WTC11 (cell line): ENCODE measurements at regions not wholly inside any gene's neighbourhood (a gene's known extent, or its start where the extent isn't known, plus 50 kb on each side); places are given as distances from the start of the nearest gene placed in this dataset.

Experiments
- ATAC-seq: fragments of 200-7000 bp; cut with Tn5 transposase; 2 replicates; pipeline ENCODE4 v1.10.0; 2021; ENCODE audit warnings: mild to moderate bottlenecking, moderate library complexity
- CTCF ChIA-PET: fragments of 300-600 bp; sonication (Branson Sonifier 250); formaldehyde crosslinking; loops from one replicate; lab custom pipeline; 2021; ENCODE audit warnings: antibody characterized with exemption; lab: Charles Lee
- POLR2A ChIA-PET: fragments of 350-600 bp; sonication (Branson Sonifier 250); formaldehyde crosslinking; loops from one replicate; lab custom pipeline; 2021; ENCODE audit warnings: antibody characterized with exemption; lab: Charles Lee
- DNase-seq: peaks from one replicate; pipeline ENCODE4 v3.0.0; 2021; ENCODE audit warnings: low spot score
- H3K27ac Mint-ChIP-seq: 2 replicates; pipeline ENCODE4 v1.8.0; 2021; ENCODE audit warnings: mixed read lengths
- H3K27me3 Mint-ChIP-seq: 2 replicates; pipeline ENCODE4 v1.8.0; 2021; ENCODE audit warnings: low read depth, mild to moderate bottlenecking, moderate library complexity, mixed read lengths
- H3K36me3 Mint-ChIP-seq: 2 replicates; pipeline ENCODE4 v1.8.0; 2021; ENCODE audit warnings: mixed read lengths
- H3K4me1 Mint-ChIP-seq: 2 replicates; pipeline ENCODE4 v1.8.0; 2022; ENCODE audit warnings: mixed read lengths
- H3K4me3 Mint-ChIP-seq: 2 replicates; pipeline ENCODE4 v1.8.0; 2021; ENCODE audit warnings: mild to moderate bottlenecking, moderate library complexity, mixed read lengths
- H3K9me3 Mint-ChIP-seq: 2 replicates; pipeline ENCODE4 v1.8.0; 2021; ENCODE audit warnings: mixed read lengths
- ETV6 ChIP-seq: sonication (generic); formaldehyde crosslinking; IDR thresholded peaks from 2 replicates; pipeline ENCODE4 v1.8.1; 2022; ENCODE audit warnings: mild to moderate bottlenecking, missing genetic modification reagents
- HMGXB4 ChIP-seq: sonication (generic); formaldehyde crosslinking; IDR thresholded peaks from 2 replicates; pipeline ENCODE4 v1.8.1; 2023; ENCODE audit warnings: mild to moderate bottlenecking, moderate library complexity, missing genetic modification reagents
- MAX ChIP-seq: sonication (generic); formaldehyde crosslinking; IDR thresholded peaks from 2 replicates; pipeline ENCODE4 v1.8.0; 2022; ENCODE audit warnings: mild to moderate bottlenecking, missing genetic modification reagents
- MXD4 ChIP-seq: fragments of 250-450 bp; sonication (Bioruptor Pico); IDR thresholded peaks from 2 replicates; pipeline ENCODE4 v1.8.0; 2021; ENCODE audit warnings: mild to moderate bottlenecking, moderate library complexity, borderline replicate concordance
- NFYB ChIP-seq: sonication (generic); formaldehyde crosslinking; conservative IDR thresholded peaks from 2 replicates; pipeline ENCODE4 v1.8.0; 2022; ENCODE audit warnings: low read depth, missing genetic modification reagents
- NR1H2 ChIP-seq: sonication (generic); formaldehyde crosslinking; IDR thresholded peaks from 2 replicates; pipeline ENCODE4 v1.9.0; 2021; ENCODE audit warnings: mild to moderate bottlenecking, moderate library complexity, missing genetic modification reagents
- NR2C2 ChIP-seq: sonication (generic); formaldehyde crosslinking; IDR thresholded peaks from 2 replicates; pipeline ENCODE4 v1.8.0; 2022; ENCODE audit warnings: mild to moderate bottlenecking, missing genetic modification reagents
- SMAD4 ChIP-seq: sonication (generic); formaldehyde crosslinking; IDR thresholded peaks from 2 replicates; pipeline ENCODE4 v1.8.0; 2022; ENCODE audit warnings: mild to moderate bottlenecking, missing genetic modification reagents
- STAT6 ChIP-seq: sonication (generic); formaldehyde crosslinking; conservative IDR thresholded peaks from 2 replicates; pipeline ENCODE4 v1.8.1; 2023; ENCODE audit warnings: mild to moderate bottlenecking, low read depth, missing genetic modification reagents, moderate library complexity
- TEAD4 ChIP-seq: sonication (generic); formaldehyde crosslinking; IDR thresholded peaks from 2 replicates; pipeline ENCODE4 v1.8.0; 2022; ENCODE audit warnings: mild to moderate bottlenecking, missing genetic modification reagents
- TP53 ChIP-seq: sonication (generic); formaldehyde crosslinking; IDR thresholded peaks from 2 replicates; pipeline ENCODE4 v1.8.1; 2023; ENCODE audit warnings: mild to moderate bottlenecking, missing genetic modification reagents
- USF1 ChIP-seq: sonication (generic); formaldehyde crosslinking; IDR thresholded peaks from 2 replicates; pipeline ENCODE4 v1.8.0; 2022; ENCODE audit warnings: mild to moderate bottlenecking, missing genetic modification reagents
- ZNF219 ChIP-seq: sonication (generic); formaldehyde crosslinking; IDR thresholded peaks from 2 replicates; pipeline ENCODE4 v1.8.0; 2023; ENCODE audit warnings: missing genetic modification reagents, mild to moderate bottlenecking, borderline replicate concordance
- ZNF232 ChIP-seq: sonication (generic); formaldehyde crosslinking; IDR thresholded peaks from 2 replicates; pipeline ENCODE4 v1.8.0; 2022; ENCODE audit warnings: mild to moderate bottlenecking, missing genetic modification reagents
- ZNF396 ChIP-seq: fragments of 250-450 bp; sonication (Bioruptor Pico); IDR thresholded peaks from 2 replicates; pipeline ENCODE4 v1.8.0; 2021; ENCODE audit warnings: mild to moderate bottlenecking, moderate library complexity, borderline replicate concordance
- ZNF416 ChIP-seq: fragments of 250-450 bp; sonication (Bioruptor Pico); IDR thresholded peaks from 2 replicates; pipeline ENCODE4 v1.9.0; 2021; ENCODE audit warnings: mild to moderate bottlenecking, inconsistent platforms
- ZNF425 ChIP-seq: fragments of 250-450 bp; sonication (Bioruptor Pico); conservative IDR thresholded peaks from 2 replicates; pipeline ENCODE4 v1.9.0; 2021; ENCODE audit warnings: mild to moderate bottlenecking

- Mint-ChIP-seq H3K9me3 (peaks cover 28% of the 10 kb centered on the region), H3K4me3 (no peak overlapping the region), H3K27ac (no peak overlapping the region), H3K27me3 (no peaks in the 10 kb centered on the region), H3K4me1 (no peaks in the 10 kb centered on the region)
- ATAC-seq = no peak
- ChIA-PET POLR2A (no interaction called here), CTCF (no interaction called here)
- TF ChIP-seq ZNF425 (CRISPR knock-in tag) (no peak), ZNF396 (no peak), ZNF219 (CRISPR knock-in tag) (no peak), ZNF232 (CRISPR knock-in tag) (no peak), SMAD4 (CRISPR knock-in tag) (no peak), TEAD4 (no peak), HMGXB4 (CRISPR knock-in tag) (no peak), NR2C2 (CRISPR knock-in tag) (no peak), ETV6 (CRISPR knock-in tag) (no peak), MXD4 (no peak), USF1 (CRISPR knock-in tag) (no peak), NR1H2 (no peak), MAX (no peak), STAT6 (CRISPR knock-in tag) (no peak), ZNF416 (no peak)
- TF ChIP-seq, all 79 proteins: peak for 0
- no peak for DNase-seq
- H3K36me3 Mint-ChIP-seq = peaks cover under 1% of the 10 kb centered on the region; the same call in 1 of the 2 replicates
Measured at GRCh38 chr4:106679063-106679462, 310.5 kb upstream of the GIMD1 start.

- no peak overlapping the region for H3K27ac Mint-ChIP-seq
- DNase-seq = no peak
- POLR2A ChIA-PET = no interaction called here
- no peaks in the 10 kb centered on the region for H3K27me3 Mint-ChIP-seq
- H3K4me1 Mint-ChIP-seq = no peaks in the 10 kb centered on the region
- no peak for TF ChIP-seq NFYB (CRISPR knock-in tag)
- TF ChIP-seq ETV6 (CRISPR knock-in tag) = no peak
- no peak for TF ChIP-seq TP53
- no peak for ATAC-seq
- CTCF ChIA-PET = no interaction called here
- H3K9me3 Mint-ChIP-seq = peaks cover 40% of the 10 kb centered on the region
- peaks cover 5% of the 10 kb centered on the region; the same call in 1 of the 2 replicates for H3K36me3 Mint-ChIP-seq
- H3K4me3 Mint-ChIP-seq = no peak overlapping the region
Measured at GRCh38 chr4:106677213-106677612, 308.6 kb upstream of the GIMD1 start.
